C4-2B (cell line): ENCODE measurements at regions not wholly inside any gene's neighbourhood (a gene's known extent, or its start where the extent isn't known, plus 50 kb on each side); places are given as distances from the start of the nearest gene placed in this dataset.

ENCODE experiments used
- H3K27ac ChIP-seq: fragments of 450-650 bp; 2 replicates; pipeline ENCODE4 v1.5.1; 2017
- CTCF ChIP-seq: fragments of 450-650 bp; conservative IDR thresholded peaks from 2 replicates; pipeline ENCODE4 v1.5.1; 2017; ENCODE audit warnings: mild to moderate bottlenecking
- ZFX ChIP-seq: fragments of 450-650 bp; IDR thresholded peaks from 2 replicates; pipeline ENCODE4 v1.6.1; 2017

GRCh38 chr9:107760469-107761242 lies 271.1 kb upstream of the KLF4 start:
- TF ChIP-seq CTCF: no peak
- TF ChIP-seq ZFX: no peak
- no peak overlapping the region for H3K27ac ChIP-seq

GRCh38 chr9:107759823-107760166 lies 270.2 kb upstream of the KLF4 start:
- no peak overlapping the region for H3K27ac ChIP-seq
- no peak for TF ChIP-seq ZFX
- no peak for TF ChIP-seq CTCF

DNA sequence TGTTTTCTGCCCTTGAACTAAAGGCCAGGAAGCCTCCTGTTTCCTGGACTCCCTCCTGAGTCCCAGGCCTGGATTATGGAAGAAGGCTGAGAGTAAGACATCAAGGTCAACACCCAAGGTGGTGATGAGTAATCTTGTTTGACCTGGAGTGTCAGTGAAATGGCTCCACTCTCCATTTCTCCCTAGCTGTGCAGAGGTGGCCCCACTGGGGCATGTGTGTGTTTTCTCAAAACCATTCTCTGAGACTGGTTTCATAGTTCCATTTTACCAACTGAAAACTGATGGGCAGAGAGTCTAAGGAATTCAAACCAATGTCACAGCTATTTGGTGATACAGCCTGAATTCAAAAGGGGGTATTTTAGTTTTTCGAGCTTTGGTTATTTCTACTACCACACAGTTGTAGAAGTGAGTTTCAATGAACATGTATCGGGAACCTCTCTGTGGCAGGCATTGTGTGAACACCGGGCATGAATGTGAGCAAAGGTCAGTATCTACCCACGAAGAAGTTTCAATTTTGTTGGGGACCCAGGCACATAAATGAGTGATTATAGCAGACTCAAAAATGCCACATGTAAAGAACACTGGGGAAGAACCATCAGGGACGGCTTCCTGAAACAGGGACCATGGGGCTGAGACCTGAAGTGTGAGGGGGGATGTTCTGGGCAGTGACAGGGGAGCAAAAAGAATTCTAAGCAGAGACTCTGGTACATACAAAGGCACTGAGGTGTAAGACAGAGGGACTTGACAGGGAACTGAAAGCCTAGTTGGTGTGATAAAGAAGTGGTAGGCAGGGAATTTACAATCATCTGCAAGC lies 269.6 kb upstream of the KLF4 start:
- no peak for TF ChIP-seq ZFX
- no peak for TF ChIP-seq CTCF
- H3K27ac ChIP-seq: no peak overlapping the region

DNA sequence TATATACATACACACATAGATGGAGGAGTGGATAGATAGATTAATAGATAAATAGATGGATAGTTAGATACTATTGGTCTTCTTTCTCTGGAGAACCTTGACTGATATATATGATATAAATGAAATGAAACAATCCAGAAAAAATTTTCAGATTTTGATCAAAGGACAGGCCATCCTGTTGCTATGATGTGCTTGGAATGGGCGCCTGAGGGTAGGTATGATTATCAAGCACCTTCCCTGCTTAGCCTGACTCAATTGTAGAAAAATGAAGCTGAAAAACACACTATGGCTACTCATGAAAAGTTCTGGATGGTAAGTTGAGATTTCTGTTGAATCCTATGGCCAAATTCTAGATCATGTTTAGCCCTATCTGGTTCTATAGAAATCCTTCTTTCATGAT lies 266.5 kb upstream of the KLF4 start:
- H3K27ac ChIP-seq: no peak overlapping the region

DNA sequence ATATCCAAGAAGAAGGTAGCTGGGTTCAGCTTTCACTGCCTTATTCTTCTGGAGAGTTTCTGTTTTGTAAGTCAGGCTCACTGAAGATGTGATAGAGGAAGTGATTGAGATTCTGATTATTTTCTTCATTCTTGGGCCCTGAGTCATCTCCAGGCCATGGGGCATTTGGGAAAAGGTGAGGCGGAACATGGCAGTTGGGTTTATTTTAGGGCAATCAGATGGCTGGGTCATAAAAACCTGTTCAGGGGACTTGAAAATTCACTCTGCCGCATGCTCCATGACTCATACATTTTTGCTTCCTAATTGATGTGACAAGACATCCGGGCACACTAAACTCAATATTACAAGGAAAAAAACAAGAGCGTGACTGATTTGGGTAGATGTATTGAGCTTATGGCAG lies 265.7 kb upstream of the KLF4 start:
- TF ChIP-seq CTCF (no peak), ZFX (no peak)
- H3K27ac ChIP-seq: no peak overlapping the region

More for the DNA sequence above, 266.5 kb upstream of the KLF4 start:
- TF ChIP-seq ZFX (no peak), CTCF (no peak)

GRCh38 chr9:107751567-107752210 lies 262.1 kb upstream of the KLF4 start:
- H3K27ac ChIP-seq: no peak overlapping the region
- TF ChIP-seq ZFX (no peak), CTCF (no peak)
